GM21528 (cell line): ENCODE measurements at regions not wholly inside any gene's neighbourhood (a gene's known extent, or its start where the extent isn't known, plus 50 kb on each side); places are given as distances from the start of the nearest gene placed in this dataset.
"Not testable (repeated sequence)": the region's sequence is repeated elsewhere in the genome, so short reads cannot be mapped to it uniquely, and the experiment has no call there.

ENCODE experiments used
- ATAC-seq: cut with Tn5 transposase; IDR thresholded peaks from one replicate; pipeline ENCODE4 v1.9.1; 2021; ENCODE audit warnings: mild to moderate bottlenecking, moderate library complexity; ENCODE audit not compliant: unreplicated experiment, low FRiP score

GRCh38 chr5:102068870-102069269 lies 227.2 kb downstream of the SLCO4C1 start:
- ATAC-seq = no peak

GRCh38 chr5:102049517-102049916 lies 246.6 kb downstream of the SLCO4C1 start:
- ATAC-seq = no peak

- no peak for ATAC-seq
Measured at GRCh38 chr5:102048940-102049339, 247.1 kb downstream of the SLCO4C1 start.

- not testable (repeated sequence) for ATAC-seq
Measured at GRCh38 chr5:102047073-102047472, 249.0 kb downstream of the SLCO4C1 start.

- ATAC-seq = no peak
Measured at GRCh38 chr5:102040326-102040725, 255.8 kb downstream of the SLCO4C1 start.

GRCh38 chr5:102036927-102037326 lies 259.2 kb downstream of the SLCO4C1 start:
- no peak for ATAC-seq

- ATAC-seq = no peak
Measured at GRCh38 chr5:102031711-102032110, 264.4 kb downstream of the SLCO4C1 start.

- no peak for ATAC-seq
Measured at GRCh38 chr5:102018690-102019089, 277.4 kb downstream of the SLCO4C1 start.

- no peak for ATAC-seq
Measured at GRCh38 chr5:102018279-102018678, 277.8 kb downstream of the SLCO4C1 start.

GRCh38 chr5:102014371-102014770 lies 281.7 kb downstream of the SLCO4C1 start:
- ATAC-seq = no peak

GRCh38 chr5:102010644-102011043 lies 285.4 kb downstream of the SLCO4C1 start:
- ATAC-seq = no peak

- no peak for ATAC-seq
Measured at GRCh38 chr5:101997235-101997634, 298.8 kb downstream of the SLCO4C1 start.

- no peak for ATAC-seq
Measured at GRCh38 chr5:101995585-101995984, 300.5 kb downstream of the SLCO4C1 start.

GRCh38 chr5:101991486-101991885 lies 304.6 kb downstream of the SLCO4C1 start:
- no peak for ATAC-seq

GRCh38 chr5:101989659-101990058 lies 306.4 kb downstream of the SLCO4C1 start:
- ATAC-seq = no peak

GRCh38 chr5:101977729-101978345 lies 318.2 kb downstream of the SLCO4C1 start:
- ATAC-seq = peak; percentile 96

- ATAC-seq = no peak
Measured at GRCh38 chr5:101976933-101977332, 319.2 kb downstream of the SLCO4C1 start.

- no peak for ATAC-seq
Measured at GRCh38 chr5:101969742-101970141, 326.3 kb downstream of the SLCO4C1 start.

- ATAC-seq = no peak
Measured at GRCh38 chr5:101966476-101966875, 329.6 kb downstream of the SLCO4C1 start.

- no peak for ATAC-seq
Measured at GRCh38 chr5:101955891-101956290, 340.2 kb downstream of the SLCO4C1 start.

- no peak for ATAC-seq
Measured at GRCh38 chr5:101950019-101950418, 346.1 kb downstream of the SLCO4C1 start.

- no peak for ATAC-seq
Measured at GRCh38 chr5:101948615-101949014, 347.5 kb downstream of the SLCO4C1 start.

- no peak for ATAC-seq
Measured at GRCh38 chr5:101943784-101944183, 352.3 kb downstream of the SLCO4C1 start.
